GM19043 (cell line): ENCODE measurements at regions not wholly inside any gene's neighbourhood (a gene's known extent, or its start where the extent isn't known, plus 50 kb on each side); places are given as distances from the start of the nearest gene placed in this dataset.

Source experiments
- ATAC-seq: cut with Tn5 transposase; IDR thresholded peaks from one replicate; pipeline ENCODE4 v1.9.1; 2021; ENCODE audit warnings: low read depth; ENCODE audit not compliant: unreplicated experiment

- ATAC-seq = no peak
These were observed 1230.2 kb upstream of the ADGRL3 start for GRCh38 chr4:59969909-59970308.

GRCh38 chr4:59971952-59972351, 1228.2 kb upstream of the ADGRL3 start:
- no peak for ATAC-seq

- ATAC-seq = no peak
These were observed 1226.6 kb upstream of the ADGRL3 start for GRCh38 chr4:59973492-59973891.

- no peak for ATAC-seq
These were observed 1221.1 kb upstream of the ADGRL3 start for GRCh38 chr4:59979061-59979460.

GRCh38 chr4:59983852-59984251, 1216.3 kb upstream of the ADGRL3 start:
- ATAC-seq = no peak

GRCh38 chr4:59987289-59987688, 1212.8 kb upstream of the ADGRL3 start:
- ATAC-seq = no peak

GRCh38 chr4:59994118-59994517, 1206.0 kb upstream of the ADGRL3 start:
- ATAC-seq = no peak

- no peak for ATAC-seq
These were observed 1197.4 kb upstream of the ADGRL3 start for GRCh38 chr4:60002603-60003337.

- no peak for ATAC-seq
These were observed 1186.5 kb upstream of the ADGRL3 start for GRCh38 chr4:60013464-60014184.

GRCh38 chr4:60016971-60017370, 1183.2 kb upstream of the ADGRL3 start:
- no peak for ATAC-seq

GRCh38 chr4:60019180-60019579, 1180.9 kb upstream of the ADGRL3 start:
- no peak for ATAC-seq

- no peak for ATAC-seq
These were observed 1180.2 kb upstream of the ADGRL3 start for GRCh38 chr4:60019946-60020345.

GRCh38 chr4:60020389-60020788, 1179.7 kb upstream of the ADGRL3 start:
- no peak for ATAC-seq

- no peak for ATAC-seq
These were observed 1166.3 kb upstream of the ADGRL3 start for GRCh38 chr4:60033826-60034225.

GRCh38 chr4:60034361-60034760, 1165.8 kb upstream of the ADGRL3 start:
- ATAC-seq = no peak

GRCh38 chr4:60039908-60040307, 1160.2 kb upstream of the ADGRL3 start:
- ATAC-seq = no peak

- ATAC-seq = no peak
These were observed 1157.9 kb upstream of the ADGRL3 start for GRCh38 chr4:60042231-60042652.

GRCh38 chr4:60042941-60043340, 1157.2 kb upstream of the ADGRL3 start:
- ATAC-seq = no peak

GRCh38 chr4:60078984-60079383, 1121.1 kb upstream of the ADGRL3 start:
- ATAC-seq = no peak

GRCh38 chr4:60081839-60082238, 1118.3 kb upstream of the ADGRL3 start:
- no peak for ATAC-seq

GRCh38 chr4:60088807-60089486, 1111.2 kb upstream of the ADGRL3 start:
- ATAC-seq = no peak
